HL-60 (cell line): ENCODE measurements at regions not wholly inside any gene's neighbourhood (a gene's known extent, or its start where the extent isn't known, plus 50 kb on each side); places are given as distances from the start of the nearest gene placed in this dataset.

Experiments used
- DNase-seq, 2 experiments: peaks; one replicate each; pipeline ENCODE4 v3.0.0-alpha.2; 2010 to 2020; ENCODE audit warnings: low read depth in 1 of 2, low spot score in 1 of 2
- H3K27ac ChIP-seq: fragments of 250-450 bp; sonication (Bioruptor Pico); replicated peaks from 2 replicates; pipeline ENCODE4 v1.5.1; 2020; ENCODE audit warnings: mild to moderate bottlenecking, moderate library complexity
- H3K27me3 ChIP-seq: fragments of 250-450 bp; sonication (Bioruptor Pico); 2 replicates; pipeline ENCODE4 v1.5.1; 2021; ENCODE audit warnings: mild to moderate bottlenecking, moderate library complexity; ENCODE audit not compliant: insufficient read depth, poor library complexity, severe bottlenecking
- H3K4me3 ChIP-seq: replicated peaks from 2 replicates; pipeline ENCODE4 v1.5.1; 2011; ENCODE audit warnings: mild to moderate bottlenecking, control low read depth, low read length; ENCODE audit not compliant: insufficient read depth
- CTCF ChIP-seq: IDR thresholded peaks from one replicate; pipeline ENCODE4 v1.5.1; 2011; ENCODE audit warnings: low read length, control low read depth, inconsistent platforms; ENCODE audit not compliant: insufficient read depth
- GABPA ChIP-seq: IDR thresholded peaks from 2 replicates; pipeline ENCODE4 v1.6.1; 2012; ENCODE audit warnings: low read depth
- POLR2AphosphoS5 ChIP-seq: IDR thresholded peaks from 2 replicates; pipeline ENCODE4 v1.6.1; 2012; ENCODE audit warnings: low read depth
- REST ChIP-seq: IDR thresholded peaks from 2 replicates; pipeline ENCODE4 v1.6.1; 2012; ENCODE audit warnings: low read depth; ENCODE audit not compliant: insufficient replicate concordance
- SPI1 ChIP-seq: IDR thresholded peaks from 2 replicates; pipeline ENCODE4 v1.6.1; 2012; ENCODE audit warnings: low read depth, mild to moderate bottlenecking, borderline replicate concordance

- Histone ChIP-seq H3K27ac (no peak overlapping the region), H3K27me3 (no peaks in the 10 kb centered on the region), H3K4me3 (no peak overlapping the region)
- no peak for TF ChIP-seq POLR2AphosphoS5
- no peak for TF ChIP-seq GABPA
- no peak for TF ChIP-seq CTCF
- no peak for TF ChIP-seq SPI1
- no peak for TF ChIP-seq REST
- DNase-seq, result no peak
These were observed 221.2 kb downstream of the LIG4 start for GRCh38 chr13:107994137-107994536.

- no peaks in the 10 kb centered on the region for H3K27me3 ChIP-seq
- H3K27ac ChIP-seq, result no peak overlapping the region
- TF ChIP-seq REST, result no peak
- TF ChIP-seq GABPA, result no peak
- H3K4me3 ChIP-seq, result no peak overlapping the region
- no peak for DNase-seq
These were observed 221.9 kb downstream of the LIG4 start for GRCh38 chr13:107993239-107993949.

DNA sequence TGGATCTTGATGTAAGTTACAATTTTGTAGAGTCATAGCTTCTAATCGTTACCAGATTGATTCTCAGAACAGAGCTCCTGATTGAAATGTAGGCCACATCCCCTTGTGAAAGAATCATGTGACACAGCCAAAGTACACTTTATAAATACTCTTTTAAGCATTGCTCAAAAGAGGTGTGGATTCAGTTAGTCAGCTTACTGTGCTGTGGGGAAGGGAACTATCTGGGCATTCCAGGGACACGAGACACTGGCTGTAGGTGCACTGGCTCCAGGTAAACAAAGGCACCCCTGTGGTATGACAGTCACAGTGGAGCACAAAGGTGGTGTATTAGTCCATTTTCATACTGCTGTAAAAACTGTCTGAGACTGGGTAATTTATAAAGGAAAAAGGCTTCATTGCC, 222.8 kb downstream of the LIG4 start:
- no peak overlapping the region for H3K27ac ChIP-seq
- H3K4me3 ChIP-seq, result no peak overlapping the region
- no peak for TF ChIP-seq REST
- H3K27me3 ChIP-seq, result no peaks in the 10 kb centered on the region
- DNase-seq, result no peak

DNA sequence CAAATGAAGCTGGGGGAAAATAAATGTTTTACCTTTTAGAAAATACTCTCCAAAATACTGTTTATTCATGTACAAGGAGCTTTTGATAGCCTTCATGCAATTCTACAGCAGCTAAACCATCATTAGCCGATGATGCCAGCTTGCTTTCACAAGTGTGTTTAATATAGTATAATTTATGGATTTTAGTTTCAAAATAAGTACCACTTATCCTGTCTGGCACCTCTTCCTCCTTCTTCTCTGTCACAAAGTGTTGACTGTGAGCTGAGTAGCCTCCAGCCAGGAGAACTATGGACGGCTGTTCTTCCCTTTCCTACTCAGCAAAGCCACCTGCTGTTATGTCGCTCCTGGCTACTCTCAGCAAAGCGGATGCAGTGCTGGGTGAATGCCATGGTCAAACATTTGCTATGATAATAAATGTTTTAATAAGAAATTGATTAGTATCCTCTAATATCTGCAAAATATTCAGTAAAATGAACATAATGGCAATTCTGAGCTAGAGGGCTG, 238.2 kb downstream of the LIG4 start:
- no peak for DNase-seq
- H3K27ac ChIP-seq, result no peak overlapping the region
- no peak overlapping the region for H3K4me3 ChIP-seq
- TF ChIP-seq GABPA (no peak), CTCF (no peak)
- H3K27me3 ChIP-seq, result no peaks in the 10 kb centered on the region
